IMR-90 (cell line): ENCODE measurements at regions not wholly inside any gene's neighbourhood (a gene's known extent, or its start where the extent isn't known, plus 50 kb on each side); places are given as distances from the start of the nearest gene placed in this dataset.
A peak's percentile ranks its signal among the peaks of the same experiment; 100 is the strongest.

Experiments
- ATAC-seq: fragments of 200-7000 bp; cut with Tn5 transposase; 2 replicates; pipeline ENCODE4 v1.9.1; 2020; ENCODE audit warnings: low read depth, mild to moderate bottlenecking, moderate library complexity
- BruUV-seq: library from RNA; stranded (reverse); fragments of 400-500 nt; replicated peaks from 2 replicates; lab custom pipeline; 2021; lab: Mats Ljungman, UMichigan
- CTCF ChIA-PET: fragments of 300-600 bp; formaldehyde crosslinking; extraction: SDS; loops from one replicate; lab custom pipeline; 2021; ENCODE audit warnings: antibody characterized with exemption; lab: Yijun Ruan, JAX
- POLR2A ChIA-PET: fragments of 300-600 bp; sonication (Branson Sonifier 250); formaldehyde crosslinking; loops from one replicate; lab custom pipeline; 2022; ENCODE audit warnings: antibody characterized with exemption; ENCODE audit not compliant: unreplicated experiment; lab: Charles Lee
- DNase-seq: peaks from one replicate; pipeline ENCODE4 v3.0.0; 2013
- H2AFZ ChIP-seq: replicated peaks from 2 replicates; pipeline ENCODE3; 2013; ENCODE audit warnings: low read length, mild to moderate bottlenecking; ENCODE audit not compliant: poor library complexity
- H2AK5ac ChIP-seq: 2 replicates; pipeline ENCODE4 v1.6.1; 2013; ENCODE audit warnings: low read depth, low read length, inconsistent platforms
- H2AK9ac ChIP-seq: replicated peaks from 2 replicates; pipeline ENCODE3; 2013; ENCODE audit warnings: mild to moderate bottlenecking, low read depth, low read length, moderate library complexity; ENCODE audit not compliant: poor library complexity
- H2BK120ac ChIP-seq: 2 replicates; pipeline ENCODE4 v1.6.1; 2013; ENCODE audit warnings: low read depth, low read length, inconsistent platforms
- H2BK15ac ChIP-seq: 3 replicates; pipeline ENCODE4 v1.6.1; 2013; ENCODE audit warnings: low read depth, low read length, inconsistent platforms
- H2BK20ac ChIP-seq: 2 replicates; pipeline ENCODE4 v1.6.1; 2013; ENCODE audit warnings: low read depth, mild to moderate bottlenecking, inconsistent platforms, low read length, moderate library complexity
- H2BK5ac ChIP-seq: 2 replicates; pipeline ENCODE4 v1.6.1; 2013; ENCODE audit warnings: mild to moderate bottlenecking, low read depth, low read length, inconsistent platforms; ENCODE audit not compliant: poor library complexity, severe bottlenecking
- H3K14ac ChIP-seq: replicated peaks from 2 replicates; pipeline ENCODE4 v1.6.1; 2013; ENCODE audit warnings: low read depth, low read length, inconsistent platforms
- H3K18ac ChIP-seq: 2 replicates; pipeline ENCODE4 v1.6.1; 2013; ENCODE audit warnings: low read depth, low read length, control low read depth
- H3K23ac ChIP-seq: 2 replicates; pipeline ENCODE4 v1.6.1; 2013; ENCODE audit warnings: low read depth, low read length, inconsistent platforms
- H3K27ac ChIP-seq: 2 replicates; pipeline ENCODE4 v1.5.1; 2013; ENCODE audit warnings: mild to moderate bottlenecking, control low read depth, low read length; ENCODE audit not compliant: insufficient read depth
- H3K27me3 ChIP-seq: 2 replicates; pipeline ENCODE4 v1.6.1; 2013; ENCODE audit warnings: low read length; ENCODE audit not compliant: control insufficient read depth, insufficient read depth
- H3K36me3 ChIP-seq: 2 replicates; pipeline ENCODE4 v1.6.1; 2013; ENCODE audit warnings: low read length, mixed read lengths; ENCODE audit not compliant: control insufficient read depth, insufficient read depth
- H3K4ac ChIP-seq: 2 replicates; pipeline ENCODE4 v1.6.1; 2013; ENCODE audit warnings: low read depth, low read length, inconsistent platforms
- H3K4me1 ChIP-seq: 2 replicates; pipeline ENCODE4 v1.6.1; 2013; ENCODE audit warnings: low read length, mixed read lengths; ENCODE audit not compliant: control insufficient read depth, insufficient read depth
- H3K4me2 ChIP-seq: 2 replicates; pipeline ENCODE4 v1.6.1; 2013; ENCODE audit warnings: low read depth, mild to moderate bottlenecking, control low read depth, low read length, moderate library complexity
- H3K4me3 ChIP-seq: 2 replicates; pipeline ENCODE4 v1.5.1; 2013; ENCODE audit warnings: low read depth, mild to moderate bottlenecking, control low read depth, low read length, moderate library complexity; ENCODE audit not compliant: insufficient read depth
- H3K56ac ChIP-seq: 2 replicates; pipeline ENCODE4 v1.6.1; 2013; ENCODE audit warnings: low read length, inconsistent platforms; ENCODE audit not compliant: insufficient read depth; ENCODE audit errors: extremely low read depth
- H3K79me1 ChIP-seq, 2 experiments: 2 replicates each; pipeline ENCODE4 v1.6.1; 2013; ENCODE audit warnings: low read length in 2 of 2, inconsistent platforms in 1 of 2, low read depth in 1 of 2
- H3K9ac ChIP-seq: 2 replicates; pipeline ENCODE4 v1.6.1; 2013; ENCODE audit warnings: low read depth, low read length, control low read depth
- H3K9me1 ChIP-seq: 2 replicates; pipeline ENCODE4 v1.6.1; 2013; ENCODE audit warnings: low read length, inconsistent platforms; ENCODE audit not compliant: insufficient read depth
- H3K9me3 ChIP-seq: 2 replicates; pipeline ENCODE4 v1.6.1; 2013; ENCODE audit warnings: low read length; ENCODE audit not compliant: control insufficient read depth, insufficient read depth
- H4K20me1 ChIP-seq: 2 replicates; pipeline ENCODE4 v1.6.1; 2013; ENCODE audit warnings: low read length, inconsistent platforms; ENCODE audit not compliant: insufficient read depth
- H4K5ac ChIP-seq: 2 replicates; pipeline ENCODE4 v1.6.1; 2013; ENCODE audit warnings: mild to moderate bottlenecking, low read depth, low read length, control low read depth
- H4K8ac ChIP-seq, 2 experiments: 2 replicates each; pipeline ENCODE4 v1.6.1; 2013; ENCODE audit warnings: low read depth in 2 of 2, low read length in 2 of 2, control low read depth in 1 of 2, inconsistent platforms in 1 of 2
- H4K91ac ChIP-seq: 2 replicates; pipeline ENCODE4 v1.6.1; 2013; ENCODE audit warnings: low read depth, low read length, inconsistent platforms; ENCODE audit not compliant: insufficient read depth
- BHLHE40 ChIP-seq: fragments of 150-350 bp; IDR thresholded peaks from 2 replicates; pipeline ENCODE4 v1.6.1; 2016; ENCODE audit warnings: mild to moderate bottlenecking, low read depth, low read length
- CEBPB ChIP-seq: IDR thresholded peaks from 2 replicates; pipeline ENCODE4 v1.6.1; 2012; ENCODE audit warnings: low read depth, low read length, improper control_type of control experiment
- CHD1 ChIP-seq: IDR thresholded peaks from 2 replicates; pipeline ENCODE4 v1.6.1; 2012; ENCODE audit warnings: low read depth, low read length, improper control_type of control experiment
- FOS ChIP-seq: fragments of 150-350 bp; IDR thresholded peaks from 2 replicates; pipeline ENCODE4 v1.6.1; 2016; ENCODE audit warnings: low read depth, low read length
- MAFK ChIP-seq: IDR thresholded peaks from 2 replicates; pipeline ENCODE4 v1.6.1; 2012; ENCODE audit warnings: low read depth, low read length, improper control_type of control experiment
- MAZ ChIP-seq: IDR thresholded peaks from 2 replicates; pipeline ENCODE4 v1.6.1; 2012; ENCODE audit warnings: low read depth, mild to moderate bottlenecking, low read length, improper control_type of control experiment, moderate library complexity, borderline replicate concordance
- MXI1 ChIP-seq: IDR thresholded peaks from 2 replicates; pipeline ENCODE4 v1.6.1; 2012; ENCODE audit warnings: low read depth, mild to moderate bottlenecking, low read length, moderate library complexity, borderline replicate concordance
- NFE2L2 ChIP-seq: fragments of 150-350 bp; IDR thresholded peaks from 2 replicates; pipeline ENCODE4 v1.6.1; 2016; ENCODE audit warnings: low read depth, mild to moderate bottlenecking, low read length
- POLR2A ChIP-seq: IDR thresholded peaks from 2 replicates; pipeline ENCODE4 v1.6.1; 2012; ENCODE audit warnings: mild to moderate bottlenecking, low read depth, low read length
- RAD21 ChIP-seq: IDR thresholded peaks from 2 replicates; pipeline ENCODE4 v1.6.1; 2012; ENCODE audit warnings: low read length, improper control_type of control experiment
- RCOR1 ChIP-seq: IDR thresholded peaks from 2 replicates; pipeline ENCODE4 v1.6.1; 2012; ENCODE audit warnings: mild to moderate bottlenecking, low read length, improper control_type of control experiment; ENCODE audit not compliant: insufficient replicate concordance
- RFX5 ChIP-seq: IDR thresholded peaks from 2 replicates; pipeline ENCODE4 v1.8.0; 2012; ENCODE audit warnings: low read depth, mild to moderate bottlenecking, low read length, moderate library complexity
- SMC3 ChIP-seq: fragments of 150-350 bp; IDR thresholded peaks from 2 replicates; pipeline ENCODE4 v1.6.1; 2016; ENCODE audit warnings: low read depth, mild to moderate bottlenecking, antibody characterized with exemption, low read length, moderate library complexity
- WGBS, 2 experiments: methylation state at CpG; one replicate each; pipeline versions ENCODE4 v1.1.5 to v1.1.7; 2013; ENCODE audit warnings: missing lambda C conversion rate in 2 of 2; ENCODE audit not compliant: insufficient read length in 1 of 2; ENCODE audit errors: extremely low coverage in 2 of 2; 5-methylcytosine and 5-hydroxymethylcytosine counted together
- dilution Hi-C: fragments of 300-500 bp; cut with HindIII; formaldehyde crosslinking; loops from one replicate; pipeline ENCODE4 v1.14.3; 2018; ENCODE audit warnings: low sequenced_read_pairs; ENCODE audit not compliant: unreplicated experiment
- in situ Hi-C: fragments of 300-500 bp; cut with MboI; formaldehyde crosslinking; loops from 3 replicates; pipeline ENCODE4 v1.14.3; 2019; ENCODE audit warnings: low sequenced_read_pairs, inconsistent platforms, mixed read lengths
- intact Hi-C: fragments of 100-400 bp; cut with micrococcal nuclease; formaldehyde crosslinking; loops from 2 replicates; pipeline ENCODE4 v1.10.0; 2022
- TF ChIP-seq, protein P1 (sequence below): fragments of 150-350 bp; IDR thresholded peaks from 2 replicates; pipeline ENCODE4 v1.6.1; 2016; ENCODE audit warnings: low read depth, mild to moderate bottlenecking, low read length, moderate library complexity, borderline replicate concordance
- TF ChIP-seq, protein P2 (sequence below): fragments of 150-350 bp; IDR thresholded peaks from 2 replicates; pipeline ENCODE4 v1.6.1; 2017; ENCODE audit warnings: mild to moderate bottlenecking, antibody characterized with exemption, low read length, low read depth
- TF ChIP-seq, protein P3 (sequence below): conservative IDR thresholded peaks from 2 replicates; pipeline ENCODE4 v1.5.1; 2012; ENCODE audit warnings: mild to moderate bottlenecking, low read depth, low read length, improper control_type of control experiment

DNA sequence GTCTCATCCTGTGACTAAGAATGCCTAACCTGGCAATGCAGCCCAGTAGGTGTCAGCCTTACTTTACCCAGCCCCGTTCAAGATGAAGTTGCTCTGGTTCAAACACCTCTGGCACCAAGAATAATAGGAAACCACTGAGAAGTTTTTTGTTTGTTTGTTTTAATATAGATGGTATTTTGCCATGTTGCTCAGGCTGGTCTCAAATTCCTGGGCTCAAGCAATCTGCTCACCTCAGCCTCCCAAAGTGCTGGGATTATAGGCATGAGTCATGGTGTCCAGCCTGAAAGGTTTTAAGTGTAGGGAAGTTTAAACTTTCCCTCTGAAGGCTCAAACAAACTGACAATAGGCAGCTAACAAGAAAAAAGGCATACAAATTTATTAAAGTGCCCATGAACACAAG lies 51.2 kb upstream of the ABCC4 start:
- no peak overlapping the region for H3K4ac ChIP-seq
- no peaks in the 10 kb centered on the region for H4K20me1 ChIP-seq
- ATAC-seq (0 out of 2 replicates have a peak, but pooled peaks have one; percentile 22), DNase-seq (no peak)
- peaks cover 9% of the 10 kb centered on the region for H3K4me1 ChIP-seq
- WGBS, 2 experiments, result no CpG with 5 or more reads among the region's 1 CpG
- peak overlapping the region; percentile 48; the same call in 1 of the 2 replicates for H3K23ac ChIP-seq
- no peak overlapping the region for H4K5ac ChIP-seq
- peaks cover 4% of the 10 kb centered on the region; the same call in 1 of the 2 replicates for H3K9me1 ChIP-seq
- H2AFZ ChIP-seq, result no peak overlapping the region
- H3K4me2 ChIP-seq, result no peak overlapping the region
- H2BK20ac ChIP-seq, result peak overlapping the region; percentile 60; the same call in 1 of the 2 replicates
- H2AK5ac ChIP-seq, result peak overlapping the region; percentile 69; the same call in 1 of the 2 replicates
- H3K18ac ChIP-seq, result no peak overlapping the region
- H4K91ac ChIP-seq, result no peak overlapping the region
- intact Hi-C loops (no loop called here), dilution Hi-C loops (no loop called here), in situ Hi-C loops (no loop called here)
- H4K8ac ChIP-seq, result no peak overlapping the region
- H2BK5ac ChIP-seq, result no peak overlapping the region
- TF ChIP-seq SMC3, result no peak
- TF ChIP-seq, protein P1, sequence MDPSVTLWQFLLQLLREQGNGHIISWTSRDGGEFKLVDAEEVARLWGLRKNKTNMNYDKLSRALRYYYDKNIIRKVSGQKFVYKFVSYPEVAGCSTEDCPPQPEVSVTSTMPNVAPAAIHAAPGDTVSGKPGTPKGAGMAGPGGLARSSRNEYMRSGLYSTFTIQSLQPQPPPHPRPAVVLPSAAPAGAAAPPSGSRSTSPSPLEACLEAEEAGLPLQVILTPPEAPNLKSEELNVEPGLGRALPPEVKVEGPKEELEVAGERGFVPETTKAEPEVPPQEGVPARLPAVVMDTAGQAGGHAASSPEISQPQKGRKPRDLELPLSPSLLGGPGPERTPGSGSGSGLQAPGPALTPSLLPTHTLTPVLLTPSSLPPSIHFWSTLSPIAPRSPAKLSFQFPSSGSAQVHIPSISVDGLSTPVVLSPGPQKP, result no peak
- no peak for TF ChIP-seq BHLHE40
- TF ChIP-seq FOS, result no peak
- TF ChIP-seq, protein P2, sequence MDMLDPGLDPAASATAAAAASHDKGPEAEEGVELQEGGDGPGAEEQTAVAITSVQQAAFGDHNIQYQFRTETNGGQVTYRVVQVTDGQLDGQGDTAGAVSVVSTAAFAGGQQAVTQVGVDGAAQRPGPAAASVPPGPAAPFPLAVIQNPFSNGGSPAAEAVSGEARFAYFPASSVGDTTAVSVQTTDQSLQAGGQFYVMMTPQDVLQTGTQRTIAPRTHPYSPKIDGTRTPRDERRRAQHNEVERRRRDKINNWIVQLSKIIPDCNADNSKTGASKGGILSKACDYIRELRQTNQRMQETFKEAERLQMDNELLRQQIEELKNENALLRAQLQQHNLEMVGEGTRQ, result no peak
- no peak for TF ChIP-seq MAZ
- TF ChIP-seq CEBPB, result no peak
- TF ChIP-seq NFE2L2, result no peak
- TF ChIP-seq POLR2A, result no peak
- TF ChIP-seq, protein P3, sequence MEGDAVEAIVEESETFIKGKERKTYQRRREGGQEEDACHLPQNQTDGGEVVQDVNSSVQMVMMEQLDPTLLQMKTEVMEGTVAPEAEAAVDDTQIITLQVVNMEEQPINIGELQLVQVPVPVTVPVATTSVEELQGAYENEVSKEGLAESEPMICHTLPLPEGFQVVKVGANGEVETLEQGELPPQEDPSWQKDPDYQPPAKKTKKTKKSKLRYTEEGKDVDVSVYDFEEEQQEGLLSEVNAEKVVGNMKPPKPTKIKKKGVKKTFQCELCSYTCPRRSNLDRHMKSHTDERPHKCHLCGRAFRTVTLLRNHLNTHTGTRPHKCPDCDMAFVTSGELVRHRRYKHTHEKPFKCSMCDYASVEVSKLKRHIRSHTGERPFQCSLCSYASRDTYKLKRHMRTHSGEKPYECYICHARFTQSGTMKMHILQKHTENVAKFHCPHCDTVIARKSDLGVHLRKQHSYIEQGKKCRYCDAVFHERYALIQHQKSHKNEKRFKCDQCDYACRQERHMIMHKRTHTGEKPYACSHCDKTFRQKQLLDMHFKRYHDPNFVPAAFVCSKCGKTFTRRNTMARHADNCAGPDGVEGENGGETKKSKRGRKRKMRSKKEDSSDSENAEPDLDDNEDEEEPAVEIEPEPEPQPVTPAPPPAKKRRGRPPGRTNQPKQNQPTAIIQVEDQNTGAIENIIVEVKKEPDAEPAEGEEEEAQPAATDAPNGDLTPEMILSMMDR, result no peak
- TF ChIP-seq RAD21, result no peak
- TF ChIP-seq MXI1, result no peak
- TF ChIP-seq RCOR1, result no peak
- TF ChIP-seq MAFK, result no peak
- no peak for TF ChIP-seq RFX5
- no peak for TF ChIP-seq CHD1
- ChIA-PET CTCF (interaction anchor here (0.6 kb wide), 1 partner anchor 48 kb away, joined by 3 read pairs; no protein-coding TSS in a partner anchor), POLR2A (no interaction called here)
- H3K27me3 ChIP-seq, result no peaks in the 10 kb centered on the region
- H2AK9ac ChIP-seq, result no peak overlapping the region
- H3K27ac ChIP-seq, result no peak overlapping the region
- 0 out of 2 replicates have a peak overlapping the region, but pooled peaks have one; percentile 45 for H2BK120ac ChIP-seq
- no TSS peak for BruUV-seq
- H3K9me3 ChIP-seq, result peaks cover 2% of the 10 kb centered on the region; the same call in 1 of the 2 replicates
- H3K4me3 ChIP-seq, result no peak overlapping the region
- no peak overlapping the region for H3K9ac ChIP-seq
- H3K56ac ChIP-seq, result no peak overlapping the region
- H3K36me3 ChIP-seq, result no peaks in the 10 kb centered on the region
- no peak overlapping the region for H3K14ac ChIP-seq
- H3K79me1 ChIP-seq, result no peaks in the 10 kb centered on the region
- H2BK15ac ChIP-seq, result no peak overlapping the region
